Prostate gland (tissue), 2 donors: ENCODE measurements at regions not wholly inside any gene's neighbourhood (a gene's known extent, or its start where the extent isn't known, plus 50 kb on each side); places are given as distances from the start of the nearest gene placed in this dataset.

Experiments used
- CTCF ChIP-seq, 4 experiments: fragments of 200-600 bp in 2 of 4; fragments of 450-650 bp in 2 of 4; sonication (generic) in 2 of 4; IDR thresholded peaks; 1 replicate in 3 of 4; 2 replicates in 1 of 4; pipeline ENCODE4 v1.5.1; 2016 to 2019; ENCODE audit warnings: antibody characterized with exemption in 4 of 4, mild to moderate bottlenecking in 2 of 4, moderate library complexity in 2 of 4
- POLR2A ChIP-seq: fragments of 450-650 bp; IDR thresholded peaks from one replicate; pipeline ENCODE4 v1.6.1; 2016; ENCODE audit warnings: antibody characterized with exemption, mild to moderate bottlenecking

DNA sequence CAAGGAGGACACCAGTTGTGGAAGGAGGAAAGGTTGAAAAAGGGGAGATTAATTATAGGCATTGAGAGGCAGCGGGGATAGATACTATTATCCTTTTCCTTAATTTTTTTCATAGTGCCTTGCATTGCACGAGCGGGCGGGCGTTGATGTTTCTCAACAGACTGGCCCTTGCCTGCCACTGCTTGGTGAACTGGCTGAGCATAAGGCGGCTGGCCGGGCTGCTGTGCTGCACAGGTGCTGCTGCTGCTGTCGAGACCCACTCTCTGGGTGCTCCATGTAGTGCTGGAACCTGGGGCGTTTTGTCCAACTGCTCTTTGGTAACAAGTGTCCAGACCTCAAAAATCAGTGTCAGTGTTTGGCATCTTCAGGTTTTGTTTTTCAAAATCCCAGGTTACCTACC is 83.3 kb upstream of the PAQR3 start:
- no peak for TF ChIP-seq POLR2A
- no peak for TF ChIP-seq CTCF (IDR thresholded peaks at IDR 0.05)
